ENCODE measurements at regions not wholly inside any gene's neighbourhood (a gene's known extent, or its start where the extent isn't known, plus 50 kb on each side); places are given as distances from the start of the nearest gene placed in this dataset.

GRCh38 chr12:115897729-115898128, 379.8 kb downstream of the MED13L start:
- TF ChIP-seq CTCF (IDR thresholded peaks at IDR 0.05) = no peak
- no peak for TF ChIP-seq POLR2A (IDR thresholded peaks at IDR 0.05)

All from thyroid gland (tissue), 4 donors.